ENCODE measurements at regions not wholly inside any gene's neighbourhood (a gene's known extent, or its start where the extent isn't known, plus 50 kb on each side); places are given as distances from the start of the nearest gene placed in this dataset.

DNA sequence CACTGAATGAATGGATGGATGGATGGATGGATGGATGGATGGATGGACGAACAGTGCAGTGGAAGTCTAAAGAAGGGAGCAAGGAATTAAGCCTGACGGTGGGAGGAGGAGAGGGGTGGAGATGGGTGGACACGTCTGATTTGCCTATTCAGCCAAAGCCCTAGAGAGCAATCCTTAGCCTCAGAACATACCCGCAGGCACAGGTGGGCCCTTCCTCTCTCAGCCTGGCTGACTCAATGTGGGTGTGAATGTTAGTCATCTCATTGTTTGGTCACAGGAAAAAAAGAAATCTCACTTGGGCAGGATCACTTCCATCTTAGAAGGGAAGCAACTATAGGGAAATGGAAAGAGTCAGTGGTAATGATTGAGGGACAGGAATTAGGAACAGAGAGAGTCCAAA, 165.9 kb downstream of the PJA1 start:
- Histone ChIP-seq H3K36me3 (ENCODE audit: control insufficient read depth, insufficient read depth, low read length) (no peaks in the 10 kb centered on the region), H3K27ac (ENCODE audit: insufficient read depth, low read length, poor library complexity, severe bottlenecking) (no peak overlapping the region), H3K27me3 (replicated peaks; ENCODE audit: control insufficient read depth, insufficient read depth, low read length, poor library complexity, severe bottlenecking) (no peaks in the 10 kb centered on the region), H3K4me1 (ENCODE audit: control insufficient read depth, insufficient read depth, low read length, poor library complexity, severe bottlenecking) (no peaks in the 10 kb centered on the region), H3K9me3 (ENCODE audit: control insufficient read depth, low read length) (no peaks in the 10 kb centered on the region), H3K4me3 (ENCODE audit: insufficient read depth, low read depth, low read length, poor library complexity, severe bottlenecking) (no peak overlapping the region)
- DNase-seq, result no peak

DNA sequence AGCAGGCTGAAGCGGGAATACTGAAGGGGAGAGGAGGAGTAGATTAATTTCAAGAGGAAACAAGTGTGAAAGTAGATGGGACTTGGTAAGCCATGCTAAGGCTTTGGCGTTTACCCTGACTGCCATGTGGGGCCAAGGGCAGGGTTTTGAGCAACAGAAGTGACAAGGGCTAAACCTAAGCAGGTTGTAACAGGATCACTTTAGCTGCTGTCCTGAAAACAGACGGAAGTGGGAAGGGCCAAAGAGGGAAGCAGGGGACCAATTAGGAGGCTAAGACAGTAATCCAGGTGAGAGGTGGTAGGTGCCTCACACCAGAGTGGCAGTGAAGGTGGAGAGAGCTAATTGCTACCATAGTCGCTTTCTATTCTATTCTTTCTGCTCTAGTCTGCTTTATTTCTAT, 166.5 kb downstream of the PJA1 start:
- H3K9me3 ChIP-seq (ENCODE audit: control insufficient read depth, low read length), result no peaks in the 10 kb centered on the region
- DNase-seq, result no peak
- H3K27me3 ChIP-seq (replicated peaks; ENCODE audit: control insufficient read depth, insufficient read depth, low read length, poor library complexity, severe bottlenecking), result no peaks in the 10 kb centered on the region
- no peaks in the 10 kb centered on the region for H3K36me3 ChIP-seq (ENCODE audit: control insufficient read depth, insufficient read depth, low read length)
- H3K4me1 ChIP-seq (ENCODE audit: control insufficient read depth, insufficient read depth, low read length, poor library complexity, severe bottlenecking), result no peaks in the 10 kb centered on the region
- no peak overlapping the region for H3K27ac ChIP-seq (ENCODE audit: insufficient read depth, low read length, poor library complexity, severe bottlenecking)
- H3K4me3 ChIP-seq (ENCODE audit: insufficient read depth, low read depth, low read length, poor library complexity, severe bottlenecking), result no peak overlapping the region

DNA sequence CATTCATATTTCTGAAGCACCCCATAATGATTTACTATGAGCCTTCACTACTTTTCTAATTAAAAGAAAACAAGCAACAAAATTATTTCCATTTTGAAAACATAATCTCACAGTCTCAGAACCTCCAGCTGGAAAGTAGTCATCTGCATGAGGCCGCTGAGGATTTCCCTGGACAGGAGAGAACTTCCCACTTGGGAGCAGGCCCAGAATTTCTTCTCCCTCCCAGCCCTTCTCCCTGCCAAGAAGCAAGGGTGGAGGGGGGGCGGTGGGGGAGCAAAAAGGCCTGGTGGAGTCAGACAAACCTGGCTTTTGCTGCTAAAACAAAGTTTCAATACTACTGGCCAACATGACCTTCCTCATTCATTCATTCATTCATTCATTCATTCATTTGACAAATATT, 167.3 kb downstream of the PJA1 start:
- no peak for DNase-seq
- Histone ChIP-seq H3K4me1 (ENCODE audit: control insufficient read depth, insufficient read depth, low read length, poor library complexity, severe bottlenecking) (no peaks in the 10 kb centered on the region), H3K9me3 (ENCODE audit: control insufficient read depth, low read length) (no peaks in the 10 kb centered on the region), H3K36me3 (ENCODE audit: control insufficient read depth, insufficient read depth, low read length) (no peaks in the 10 kb centered on the region), H3K27ac (ENCODE audit: insufficient read depth, low read length, poor library complexity, severe bottlenecking) (no peak overlapping the region), H3K27me3 (replicated peaks; ENCODE audit: control insufficient read depth, insufficient read depth, low read length, poor library complexity, severe bottlenecking) (no peaks in the 10 kb centered on the region), H3K4me3 (ENCODE audit: insufficient read depth, low read depth, low read length, poor library complexity, severe bottlenecking) (no peak overlapping the region)

DNA sequence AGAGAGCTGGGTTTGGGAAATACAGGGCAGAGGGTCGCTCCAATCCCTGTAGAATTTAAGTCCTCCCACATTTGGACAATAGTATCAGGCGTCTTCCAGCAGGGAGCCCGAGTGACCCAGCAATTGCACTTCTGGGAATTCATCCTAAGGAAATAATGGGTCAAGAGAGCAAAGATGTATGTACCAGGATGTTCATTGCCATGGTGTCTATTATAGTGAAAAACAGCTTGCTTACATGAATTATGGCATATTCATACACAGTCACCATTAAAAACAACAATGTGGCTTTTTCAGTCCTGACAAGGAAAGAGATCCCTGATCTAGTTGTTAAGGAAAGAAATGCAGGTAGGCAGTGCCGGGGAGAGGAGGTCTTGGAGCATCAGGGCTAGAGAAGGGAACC, 167.7 kb downstream of the PJA1 start:
- no peaks in the 10 kb centered on the region for H3K36me3 ChIP-seq (ENCODE audit: control insufficient read depth, insufficient read depth, low read length)
- no peak overlapping the region for H3K27ac ChIP-seq (ENCODE audit: insufficient read depth, low read length, poor library complexity, severe bottlenecking)
- no peak for DNase-seq
- H3K27me3 ChIP-seq (replicated peaks; ENCODE audit: control insufficient read depth, insufficient read depth, low read length, poor library complexity, severe bottlenecking), result no peaks in the 10 kb centered on the region
- no peaks in the 10 kb centered on the region for H3K9me3 ChIP-seq (ENCODE audit: control insufficient read depth, low read length)
- H3K4me3 ChIP-seq (ENCODE audit: insufficient read depth, low read depth, low read length, poor library complexity, severe bottlenecking), result no peak overlapping the region
- H3K4me1 ChIP-seq (ENCODE audit: control insufficient read depth, insufficient read depth, low read length, poor library complexity, severe bottlenecking), result no peaks in the 10 kb centered on the region

DNA sequence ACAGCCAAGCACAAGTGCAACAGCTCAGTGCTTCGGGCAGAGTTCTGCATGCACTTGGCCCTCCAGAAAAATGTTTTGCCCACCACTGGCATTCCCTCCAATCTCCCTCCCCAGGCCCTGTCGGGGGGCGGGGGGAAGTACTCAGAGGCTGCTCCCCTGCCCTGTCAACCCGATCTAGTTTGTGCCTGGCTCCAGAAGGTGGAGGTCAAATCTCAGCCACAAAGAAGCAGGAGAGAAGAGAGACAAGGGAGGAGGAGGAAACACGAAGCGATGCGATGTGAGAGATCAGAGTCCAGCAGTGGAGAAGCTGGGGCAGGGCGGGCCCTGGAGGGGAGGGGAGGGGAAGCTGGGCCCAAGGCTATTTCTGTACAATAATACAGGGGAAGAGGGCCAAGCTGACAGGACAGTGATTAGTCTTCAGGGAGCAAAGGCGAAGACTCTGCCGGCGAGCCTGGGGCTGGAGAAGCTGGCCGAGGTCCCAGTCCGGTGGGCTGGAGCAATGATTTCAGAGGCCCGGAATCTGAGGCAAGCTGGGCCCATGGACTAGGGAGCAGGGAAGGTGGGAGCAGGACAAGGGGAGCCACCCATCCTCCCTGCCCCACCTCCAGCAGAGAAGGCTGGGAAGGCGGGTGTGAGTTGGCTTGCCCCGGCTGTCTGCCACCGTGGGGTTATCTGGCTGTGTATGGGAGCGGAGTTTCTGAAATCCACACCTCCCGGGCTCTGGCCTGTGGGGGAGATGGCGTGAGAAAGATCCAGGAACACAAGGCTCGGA, 167.1 kb downstream of the EFNB1 start:
- H3K9me3 ChIP-seq (ENCODE audit: control insufficient read depth, low read length), result no peaks in the 10 kb centered on the region
- H3K27ac ChIP-seq (ENCODE audit: insufficient read depth, low read length, poor library complexity, severe bottlenecking), result no peak overlapping the region
- no peak for DNase-seq
- no peaks in the 10 kb centered on the region for H3K4me1 ChIP-seq (ENCODE audit: control insufficient read depth, insufficient read depth, low read length, poor library complexity, severe bottlenecking)
- no peaks in the 10 kb centered on the region for H3K27me3 ChIP-seq (replicated peaks; ENCODE audit: control insufficient read depth, insufficient read depth, low read length, poor library complexity, severe bottlenecking)
- no peaks in the 10 kb centered on the region for H3K36me3 ChIP-seq (ENCODE audit: control insufficient read depth, insufficient read depth, low read length)
- no peak overlapping the region for H3K4me3 ChIP-seq (ENCODE audit: insufficient read depth, low read depth, low read length, poor library complexity, severe bottlenecking)

DNA sequence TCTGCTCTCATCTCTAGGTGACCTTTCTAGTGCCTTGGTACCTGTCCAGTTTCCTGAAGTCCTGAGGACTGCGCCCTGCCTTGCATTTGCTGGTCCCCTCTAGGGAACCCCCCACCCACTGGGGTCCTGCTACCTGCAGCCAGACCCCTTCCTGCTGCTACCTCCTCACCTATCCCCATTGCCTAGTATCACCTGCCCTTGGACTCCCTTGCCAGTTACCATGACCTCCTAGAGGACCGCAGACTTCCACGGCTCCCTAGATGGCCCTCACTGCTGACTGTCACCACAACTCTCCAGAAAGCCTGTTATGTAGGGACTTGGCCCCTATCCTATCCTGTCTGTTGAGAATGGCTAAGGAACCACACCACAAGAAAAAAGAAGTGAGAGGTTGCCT, 166.6 kb downstream of the EFNB1 start:
- Histone ChIP-seq H3K4me1 (ENCODE audit: control insufficient read depth, insufficient read depth, low read length, poor library complexity, severe bottlenecking) (no peaks in the 10 kb centered on the region), H3K27me3 (replicated peaks; ENCODE audit: control insufficient read depth, insufficient read depth, low read length, poor library complexity, severe bottlenecking) (no peaks in the 10 kb centered on the region), H3K27ac (ENCODE audit: insufficient read depth, low read length, poor library complexity, severe bottlenecking) (no peak overlapping the region), H3K36me3 (ENCODE audit: control insufficient read depth, insufficient read depth, low read length) (no peaks in the 10 kb centered on the region), H3K9me3 (ENCODE audit: control insufficient read depth, low read length) (no peaks in the 10 kb centered on the region), H3K4me3 (ENCODE audit: insufficient read depth, low read depth, low read length, poor library complexity, severe bottlenecking) (no peak overlapping the region)
- no peak for DNase-seq

DNA sequence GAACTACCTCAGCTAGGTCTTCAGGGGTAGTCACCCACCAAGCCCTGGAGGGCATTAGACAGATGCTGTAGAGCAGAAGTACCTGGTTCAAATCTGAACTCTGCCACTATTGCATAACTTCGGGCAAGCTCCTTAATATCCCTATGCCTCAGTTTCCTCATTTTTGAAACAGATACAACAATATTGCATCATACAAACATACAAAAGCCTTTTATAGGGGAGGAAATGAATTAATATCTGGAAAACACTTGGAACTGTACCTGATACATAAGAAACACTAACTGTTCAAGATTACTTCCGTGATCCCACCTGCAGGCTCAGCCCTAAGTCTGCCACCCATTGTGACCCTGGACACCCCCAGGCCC, 166.1 kb downstream of the EFNB1 start:
- H3K36me3 ChIP-seq (ENCODE audit: control insufficient read depth, insufficient read depth, low read length), result no peaks in the 10 kb centered on the region
- no peaks in the 10 kb centered on the region for H3K4me1 ChIP-seq (ENCODE audit: control insufficient read depth, insufficient read depth, low read length, poor library complexity, severe bottlenecking)
- no peaks in the 10 kb centered on the region for H3K27me3 ChIP-seq (replicated peaks; ENCODE audit: control insufficient read depth, insufficient read depth, low read length, poor library complexity, severe bottlenecking)
- H3K27ac ChIP-seq (ENCODE audit: insufficient read depth, low read length, poor library complexity, severe bottlenecking), result no peak overlapping the region
- H3K4me3 ChIP-seq (ENCODE audit: insufficient read depth, low read depth, low read length, poor library complexity, severe bottlenecking), result no peak overlapping the region
- H3K9me3 ChIP-seq (ENCODE audit: control insufficient read depth, low read length), result no peaks in the 10 kb centered on the region
- DNase-seq, result no peak

DNA sequence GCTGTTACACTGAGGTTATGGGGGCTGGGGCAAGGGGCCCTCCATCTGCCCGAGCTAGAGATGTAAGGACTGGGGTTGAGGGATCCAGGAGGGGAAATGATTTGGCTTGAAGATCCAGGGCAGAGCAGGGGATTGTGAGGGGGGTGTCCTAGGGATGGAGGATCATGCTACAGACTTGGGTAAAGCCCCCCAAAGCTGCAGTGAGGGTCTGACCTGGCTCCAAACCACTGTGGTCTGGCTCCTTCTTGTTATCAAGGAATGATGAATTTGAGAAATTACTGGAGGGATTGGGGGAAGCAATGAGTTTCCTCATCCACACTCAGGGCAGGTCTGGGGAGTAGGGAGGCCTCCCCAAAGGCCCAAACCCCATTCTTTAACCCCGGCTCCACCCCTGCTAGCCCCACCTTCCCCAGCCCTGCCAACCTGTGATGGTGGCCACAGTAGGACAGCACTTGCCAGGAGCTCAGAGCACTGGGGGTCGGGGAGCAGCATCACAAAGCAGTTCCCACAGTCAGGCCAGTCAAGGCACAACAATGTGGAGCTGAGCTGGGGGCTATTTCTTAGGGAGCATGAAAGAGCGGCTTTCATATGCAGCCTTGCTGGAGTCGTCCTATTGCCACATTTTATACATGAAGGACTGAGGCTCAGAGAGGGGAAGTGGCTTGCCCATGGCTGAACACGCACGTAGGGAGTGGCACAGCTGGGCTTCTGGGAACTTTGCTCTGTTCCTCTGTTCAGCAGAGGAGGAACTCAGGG, 165.5 kb downstream of the EFNB1 start:
- H3K4me3 ChIP-seq (ENCODE audit: insufficient read depth, low read depth, low read length, poor library complexity, severe bottlenecking), result no peak overlapping the region
- no peaks in the 10 kb centered on the region for H3K4me1 ChIP-seq (ENCODE audit: control insufficient read depth, insufficient read depth, low read length, poor library complexity, severe bottlenecking)
- no peak for DNase-seq
- H3K27me3 ChIP-seq (replicated peaks; ENCODE audit: control insufficient read depth, insufficient read depth, low read length, poor library complexity, severe bottlenecking), result no peaks in the 10 kb centered on the region
- H3K9me3 ChIP-seq (ENCODE audit: control insufficient read depth, low read length), result no peaks in the 10 kb centered on the region
- no peak overlapping the region for H3K27ac ChIP-seq (ENCODE audit: insufficient read depth, low read length, poor library complexity, severe bottlenecking)
- no peaks in the 10 kb centered on the region for H3K36me3 ChIP-seq (ENCODE audit: control insufficient read depth, insufficient read depth, low read length)

DNA sequence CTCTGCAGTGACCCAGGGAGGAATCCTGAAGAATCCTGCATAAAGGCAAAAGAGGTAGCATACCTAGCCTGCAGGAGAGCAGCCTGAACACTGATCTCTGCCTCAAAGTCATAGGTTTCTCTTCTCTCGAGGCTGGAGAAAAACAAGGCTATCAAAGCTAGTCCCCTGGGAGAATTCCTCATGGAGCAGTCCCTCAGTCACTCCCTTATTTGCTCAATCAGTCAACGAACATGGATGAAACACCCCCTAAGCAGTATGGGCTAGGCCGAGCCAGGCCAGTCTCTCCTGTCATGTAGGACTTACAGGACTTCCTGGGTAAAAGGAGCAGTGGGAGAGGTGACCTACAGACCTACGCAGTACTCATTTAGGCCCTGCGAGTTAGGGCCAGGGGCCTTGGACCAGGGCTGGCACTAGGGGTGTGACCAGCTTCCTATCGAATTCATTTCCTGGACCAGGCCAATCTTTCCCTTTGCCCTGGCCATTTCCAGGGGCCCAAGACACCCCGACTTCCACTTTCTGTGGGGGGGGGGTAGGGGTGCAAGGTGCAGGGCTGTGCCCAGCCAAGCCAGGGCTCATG, 164.1 kb downstream of the EFNB1 start:
- Histone ChIP-seq H3K27ac (ENCODE audit: insufficient read depth, low read length, poor library complexity, severe bottlenecking) (no peak overlapping the region), H3K9me3 (ENCODE audit: control insufficient read depth, low read length) (no peaks in the 10 kb centered on the region), H3K27me3 (replicated peaks; ENCODE audit: control insufficient read depth, insufficient read depth, low read length, poor library complexity, severe bottlenecking) (no peaks in the 10 kb centered on the region), H3K4me3 (ENCODE audit: insufficient read depth, low read depth, low read length, poor library complexity, severe bottlenecking) (no peak overlapping the region), H3K4me1 (ENCODE audit: control insufficient read depth, insufficient read depth, low read length, poor library complexity, severe bottlenecking) (no peaks in the 10 kb centered on the region), H3K36me3 (ENCODE audit: control insufficient read depth, insufficient read depth, low read length) (no peaks in the 10 kb centered on the region)
- no peak for DNase-seq

DNA sequence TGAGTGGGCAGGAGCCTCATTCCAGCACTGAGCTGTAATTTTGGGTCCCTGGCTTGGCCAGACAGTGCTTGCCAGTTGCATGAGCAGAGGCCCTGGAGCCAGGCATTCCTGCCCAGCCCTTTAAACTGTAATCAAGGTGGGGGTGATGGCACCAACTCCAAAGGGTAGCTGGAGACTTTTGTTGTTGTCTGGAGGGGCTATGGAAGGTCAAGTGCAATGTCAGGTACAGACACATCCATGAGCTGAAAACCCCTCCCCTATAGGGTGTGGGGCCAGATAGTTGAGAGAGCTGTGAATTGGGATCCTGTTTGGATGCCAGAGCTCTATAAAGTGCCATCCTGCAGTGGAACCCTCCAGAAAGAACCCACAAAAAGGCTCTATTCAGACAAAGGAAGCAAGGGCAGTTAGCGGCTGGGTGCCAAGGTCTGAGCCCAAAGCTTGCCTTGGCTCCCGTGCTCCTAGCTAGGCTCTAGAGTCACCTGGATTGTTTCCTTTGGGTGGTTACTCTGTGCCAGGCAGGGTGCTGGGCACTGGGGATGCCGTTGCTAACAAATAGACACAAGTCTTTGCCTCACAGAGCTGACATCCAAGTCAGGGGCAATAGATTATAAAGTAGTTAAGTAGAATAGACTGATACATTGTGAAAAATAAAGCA, 163.0 kb downstream of the EFNB1 start:
- DNase-seq, result no peak
- no peaks in the 10 kb centered on the region for H3K36me3 ChIP-seq (ENCODE audit: control insufficient read depth, insufficient read depth, low read length)
- no peaks in the 10 kb centered on the region for H3K4me1 ChIP-seq (ENCODE audit: control insufficient read depth, insufficient read depth, low read length, poor library complexity, severe bottlenecking)
- H3K9me3 ChIP-seq (ENCODE audit: control insufficient read depth, low read length), result no peaks in the 10 kb centered on the region
- no peak overlapping the region for H3K27ac ChIP-seq (ENCODE audit: insufficient read depth, low read length, poor library complexity, severe bottlenecking)
- no peaks in the 10 kb centered on the region for H3K27me3 ChIP-seq (replicated peaks; ENCODE audit: control insufficient read depth, insufficient read depth, low read length, poor library complexity, severe bottlenecking)
- no peak overlapping the region for H3K4me3 ChIP-seq (ENCODE audit: insufficient read depth, low read depth, low read length, poor library complexity, severe bottlenecking)
